Epithelial cell of esophagus (primary cell): ENCODE measurements at regions not wholly inside any gene's neighbourhood (a gene's known extent, or its start where the extent isn't known, plus 50 kb on each side); places are given as distances from the start of the nearest gene placed in this dataset.
"Not testable (repeated sequence)": the region's sequence is repeated elsewhere in the genome, so short reads cannot be mapped to it uniquely, and the experiment has no call there.

Experiments
- DNase-seq: peaks from one replicate; pipeline ENCODE4 v3.0.0; 2010; ENCODE audit warnings: low read depth
- H3K4me3 ChIP-seq: 2 replicates; pipeline ENCODE4 v1.5.1; 2011; ENCODE audit warnings: mild to moderate bottlenecking, low read length, control low read depth
- TF ChIP-seq, protein P1 (sequence below): IDR thresholded peaks from 2 replicates; pipeline ENCODE4 v1.5.1; 2011; ENCODE audit warnings: low read depth, mild to moderate bottlenecking, low read length, control low read depth, inconsistent platforms; ENCODE audit not compliant: insufficient read depth; ENCODE audit errors: missing control alignments

DNA sequence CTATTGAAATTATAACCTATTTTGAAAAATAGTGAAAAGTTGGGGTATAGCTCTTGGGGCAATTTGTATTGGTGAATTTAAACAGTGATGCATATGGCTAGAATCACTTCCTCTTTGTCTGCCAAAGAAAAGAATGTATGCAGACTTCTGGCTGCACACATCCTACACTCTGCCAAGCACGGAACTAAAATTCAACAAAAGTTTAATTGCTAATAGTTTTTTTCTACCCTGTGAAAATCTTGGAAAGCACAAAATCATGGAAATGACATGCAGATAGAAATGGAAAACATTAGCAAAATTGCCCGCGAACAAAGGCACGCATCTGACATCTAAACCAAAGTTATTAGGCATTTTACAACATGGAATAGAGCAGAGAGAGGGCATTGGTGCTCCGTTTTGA, 106.4 kb upstream of the PDE10A start:
- DNase-seq, result no peak
- no peak overlapping the region for H3K4me3 ChIP-seq
- TF ChIP-seq, protein P1, sequence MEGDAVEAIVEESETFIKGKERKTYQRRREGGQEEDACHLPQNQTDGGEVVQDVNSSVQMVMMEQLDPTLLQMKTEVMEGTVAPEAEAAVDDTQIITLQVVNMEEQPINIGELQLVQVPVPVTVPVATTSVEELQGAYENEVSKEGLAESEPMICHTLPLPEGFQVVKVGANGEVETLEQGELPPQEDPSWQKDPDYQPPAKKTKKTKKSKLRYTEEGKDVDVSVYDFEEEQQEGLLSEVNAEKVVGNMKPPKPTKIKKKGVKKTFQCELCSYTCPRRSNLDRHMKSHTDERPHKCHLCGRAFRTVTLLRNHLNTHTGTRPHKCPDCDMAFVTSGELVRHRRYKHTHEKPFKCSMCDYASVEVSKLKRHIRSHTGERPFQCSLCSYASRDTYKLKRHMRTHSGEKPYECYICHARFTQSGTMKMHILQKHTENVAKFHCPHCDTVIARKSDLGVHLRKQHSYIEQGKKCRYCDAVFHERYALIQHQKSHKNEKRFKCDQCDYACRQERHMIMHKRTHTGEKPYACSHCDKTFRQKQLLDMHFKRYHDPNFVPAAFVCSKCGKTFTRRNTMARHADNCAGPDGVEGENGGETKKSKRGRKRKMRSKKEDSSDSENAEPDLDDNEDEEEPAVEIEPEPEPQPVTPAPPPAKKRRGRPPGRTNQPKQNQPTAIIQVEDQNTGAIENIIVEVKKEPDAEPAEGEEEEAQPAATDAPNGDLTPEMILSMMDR, result no peak

DNA sequence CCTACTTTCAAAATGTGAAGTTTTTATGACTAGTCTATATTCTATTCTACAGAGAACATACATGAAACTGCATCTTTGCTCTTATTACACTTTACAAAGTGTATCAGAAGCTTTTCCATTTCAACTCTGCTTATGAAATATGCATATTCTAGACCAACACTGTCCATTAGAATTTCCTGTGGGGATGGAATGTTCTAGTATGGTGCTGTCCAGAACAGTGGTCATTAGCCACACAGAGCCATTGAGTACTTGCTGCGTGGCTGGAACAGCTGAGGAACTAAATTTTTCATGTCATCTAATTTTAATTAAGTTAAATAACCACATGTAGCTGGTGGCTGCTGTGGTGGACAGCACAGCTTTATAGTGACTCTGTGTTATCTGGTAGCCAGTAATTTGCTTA, 105.9 kb upstream of the PDE10A start:
- H3K4me3 ChIP-seq, result no peak overlapping the region
- no peak for DNase-seq
- TF ChIP-seq, protein P1, result no peak

DNA sequence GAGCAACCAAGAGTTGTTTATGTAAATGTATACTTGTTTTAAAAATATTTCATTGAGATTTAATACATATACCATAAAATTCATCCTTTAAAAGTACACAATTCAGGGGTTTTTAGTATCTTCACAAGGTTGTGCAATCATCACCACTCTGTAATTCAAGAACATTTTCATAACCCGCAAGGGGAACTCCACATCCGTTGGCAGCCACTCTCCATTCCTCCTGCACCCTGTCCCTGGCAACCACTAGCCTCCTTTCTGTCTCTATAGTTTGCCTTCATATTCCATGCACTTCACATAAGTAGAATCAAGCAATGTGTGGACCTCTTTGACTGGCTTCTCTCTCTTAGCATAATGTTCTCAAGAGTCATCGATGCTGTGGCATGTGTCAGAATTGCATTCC, 104.2 kb upstream of the PDE10A start:
- peak; percentile 6 for DNase-seq
- TF ChIP-seq, protein P1, result no peak
- H3K4me3 ChIP-seq, result no peak overlapping the region

DNA sequence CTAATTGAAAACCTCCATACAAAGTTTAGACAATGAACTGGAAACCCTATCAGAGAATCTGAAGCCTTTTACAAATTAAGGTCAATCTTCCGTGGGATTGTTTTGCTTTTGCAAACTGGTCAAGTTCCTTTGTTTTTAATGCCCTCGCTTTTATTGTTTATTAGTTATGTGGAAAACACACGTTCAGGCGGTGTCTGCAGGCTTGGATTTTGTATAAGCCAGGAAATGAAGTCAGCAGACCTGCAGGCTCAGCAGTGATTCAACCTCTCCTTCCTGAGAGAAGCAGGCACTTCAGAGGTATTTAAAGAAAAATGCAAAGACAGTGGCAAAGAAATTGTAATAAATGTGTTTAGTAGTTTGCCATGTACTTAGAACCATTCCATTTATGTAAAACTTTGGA, 103.4 kb upstream of the PDE10A start:
- TF ChIP-seq, protein P1, result no peak
- H3K4me3 ChIP-seq, result no peak overlapping the region
- peak; percentile 45 for DNase-seq

DNA sequence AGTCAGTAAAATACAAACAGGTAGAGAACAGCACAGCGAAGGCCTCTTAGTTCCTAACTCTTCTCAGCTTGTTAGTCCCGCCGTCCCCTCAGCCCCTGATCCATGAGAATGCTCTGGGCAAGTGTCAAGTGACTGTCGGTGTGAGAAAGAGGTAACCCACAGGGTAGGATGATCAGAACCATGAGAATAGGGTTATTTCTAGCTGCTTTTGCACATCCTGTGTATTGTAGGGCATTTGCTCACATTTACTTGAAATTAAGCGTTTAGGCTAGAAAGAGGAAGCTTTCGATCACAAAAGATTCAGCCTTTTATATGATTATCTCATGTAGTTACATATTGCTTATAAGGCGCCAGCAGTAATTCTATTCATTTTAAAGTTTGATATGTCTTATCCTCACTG, 103.0 kb upstream of the PDE10A start:
- TF ChIP-seq, protein P1, result no peak
- H3K4me3 ChIP-seq, result no peak overlapping the region

DNA sequence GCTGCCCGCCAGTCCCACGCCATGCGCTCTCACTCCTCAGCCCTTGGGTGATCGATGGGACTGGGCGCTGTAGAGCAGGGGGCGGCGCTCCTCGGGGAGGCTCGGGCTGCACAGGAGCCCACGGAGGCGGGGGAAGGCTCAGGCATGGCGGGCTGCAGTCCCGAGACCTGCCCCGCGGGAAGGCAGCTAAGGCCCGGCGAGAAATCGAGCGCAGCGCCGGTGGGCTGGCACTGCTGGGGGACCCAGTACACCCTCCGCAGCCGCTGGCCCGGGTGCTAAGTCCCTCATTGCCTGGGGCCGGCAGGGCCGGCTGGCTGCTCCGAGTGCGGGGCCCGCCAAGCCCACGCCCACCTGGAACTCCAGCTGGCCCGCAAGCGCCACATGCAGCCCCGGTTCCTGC, 102.2 kb upstream of the PDE10A start:
- DNase-seq, H3K4me3 ChIP-seq: not testable (repeated sequence)

More for the DNA sequence above, 103.0 kb upstream of the PDE10A start:
- no peak for DNase-seq

DNA sequence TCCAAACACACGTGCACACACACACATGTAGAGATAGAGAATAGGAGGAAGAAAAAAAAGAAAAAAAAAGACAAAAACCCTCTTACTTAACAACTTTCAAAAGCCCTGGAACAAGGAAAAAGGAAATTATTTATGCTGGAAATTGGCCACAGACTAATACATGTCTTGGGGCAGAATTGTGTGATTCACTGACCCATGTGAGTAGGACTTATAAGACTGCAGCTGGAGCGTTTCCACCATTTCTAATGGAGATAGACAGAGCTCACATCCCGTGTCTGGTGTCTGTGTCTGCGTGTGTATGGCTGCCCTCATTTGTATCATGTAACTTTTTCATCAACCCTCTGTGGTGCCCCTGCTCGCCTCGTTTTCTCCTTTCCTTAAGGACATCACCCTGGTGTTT, 99.8 kb upstream of the PDE10A start:
- TF ChIP-seq, protein P1, result no peak
- no peak overlapping the region for H3K4me3 ChIP-seq
- DNase-seq, result peak; percentile 46

DNA sequence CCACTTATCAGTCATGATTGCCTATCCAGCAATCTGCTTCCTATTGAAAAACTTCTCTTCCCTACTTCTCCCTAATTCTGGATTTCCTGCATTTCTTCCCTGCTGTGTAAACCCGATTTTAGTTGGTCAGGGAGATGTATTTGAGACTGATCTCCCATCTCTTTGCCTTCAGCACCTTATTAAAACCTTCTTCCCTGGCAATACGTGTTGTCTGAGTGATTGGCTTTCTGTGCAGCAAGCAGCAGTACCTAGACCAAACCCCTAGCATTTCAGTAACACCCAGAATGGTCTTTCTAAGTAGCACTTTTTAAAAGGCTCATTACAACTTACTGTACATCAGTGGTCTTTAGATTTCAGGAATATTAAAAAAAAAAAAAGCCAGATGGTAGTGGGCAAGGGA, 99.1 kb upstream of the PDE10A start:
- DNase-seq, result no peak
- TF ChIP-seq, protein P1, result no peak
- no peak overlapping the region for H3K4me3 ChIP-seq
